IMR-90 (cell line): ENCODE measurements at regions not wholly inside any gene's neighbourhood (a gene's known extent, or its start where the extent isn't known, plus 50 kb on each side); places are given as distances from the start of the nearest gene placed in this dataset.

Experiments
- ATAC-seq: fragments of 200-7000 bp; cut with Tn5 transposase; 2 replicates; pipeline ENCODE4 v1.9.1; 2020; ENCODE audit warnings: low read depth, mild to moderate bottlenecking, moderate library complexity
- BruUV-seq: library from RNA; stranded (reverse); fragments of 400-500 nt; replicated peaks from 2 replicates; lab custom pipeline; 2021; lab: Mats Ljungman, UMichigan
- CTCF ChIA-PET: fragments of 300-600 bp; formaldehyde crosslinking; extraction: SDS; loops from one replicate; lab custom pipeline; 2021; ENCODE audit warnings: antibody characterized with exemption; lab: Yijun Ruan, JAX
- POLR2A ChIA-PET: fragments of 300-600 bp; sonication (Branson Sonifier 250); formaldehyde crosslinking; loops from one replicate; lab custom pipeline; 2022; ENCODE audit warnings: antibody characterized with exemption; ENCODE audit not compliant: unreplicated experiment; lab: Charles Lee
- DNase-seq: peaks from one replicate; pipeline ENCODE4 v3.0.0; 2013
- H2AFZ ChIP-seq: replicated peaks from 2 replicates; pipeline ENCODE3; 2013; ENCODE audit warnings: low read length, mild to moderate bottlenecking; ENCODE audit not compliant: poor library complexity
- H2AK5ac ChIP-seq: 2 replicates; pipeline ENCODE4 v1.6.1; 2013; ENCODE audit warnings: low read depth, low read length, inconsistent platforms
- H2AK9ac ChIP-seq: replicated peaks from 2 replicates; pipeline ENCODE3; 2013; ENCODE audit warnings: mild to moderate bottlenecking, low read depth, low read length, moderate library complexity; ENCODE audit not compliant: poor library complexity
- H2BK120ac ChIP-seq: 2 replicates; pipeline ENCODE4 v1.6.1; 2013; ENCODE audit warnings: low read depth, low read length, inconsistent platforms
- H2BK15ac ChIP-seq: 3 replicates; pipeline ENCODE4 v1.6.1; 2013; ENCODE audit warnings: low read depth, low read length, inconsistent platforms
- H2BK20ac ChIP-seq: 2 replicates; pipeline ENCODE4 v1.6.1; 2013; ENCODE audit warnings: low read depth, mild to moderate bottlenecking, inconsistent platforms, low read length, moderate library complexity
- H2BK5ac ChIP-seq: 2 replicates; pipeline ENCODE4 v1.6.1; 2013; ENCODE audit warnings: mild to moderate bottlenecking, low read depth, low read length, inconsistent platforms; ENCODE audit not compliant: poor library complexity, severe bottlenecking
- H3K14ac ChIP-seq: replicated peaks from 2 replicates; pipeline ENCODE4 v1.6.1; 2013; ENCODE audit warnings: low read depth, low read length, inconsistent platforms
- H3K18ac ChIP-seq: 2 replicates; pipeline ENCODE4 v1.6.1; 2013; ENCODE audit warnings: low read depth, low read length, control low read depth
- H3K23ac ChIP-seq: 2 replicates; pipeline ENCODE4 v1.6.1; 2013; ENCODE audit warnings: low read depth, low read length, inconsistent platforms
- H3K27ac ChIP-seq: 2 replicates; pipeline ENCODE4 v1.5.1; 2013; ENCODE audit warnings: mild to moderate bottlenecking, control low read depth, low read length; ENCODE audit not compliant: insufficient read depth
- H3K27me3 ChIP-seq: 2 replicates; pipeline ENCODE4 v1.6.1; 2013; ENCODE audit warnings: low read length; ENCODE audit not compliant: control insufficient read depth, insufficient read depth
- H3K36me3 ChIP-seq: 2 replicates; pipeline ENCODE4 v1.6.1; 2013; ENCODE audit warnings: low read length, mixed read lengths; ENCODE audit not compliant: control insufficient read depth, insufficient read depth
- H3K4ac ChIP-seq: 2 replicates; pipeline ENCODE4 v1.6.1; 2013; ENCODE audit warnings: low read depth, low read length, inconsistent platforms
- H3K4me1 ChIP-seq: 2 replicates; pipeline ENCODE4 v1.6.1; 2013; ENCODE audit warnings: low read length, mixed read lengths; ENCODE audit not compliant: control insufficient read depth, insufficient read depth
- H3K4me2 ChIP-seq: 2 replicates; pipeline ENCODE4 v1.6.1; 2013; ENCODE audit warnings: low read depth, mild to moderate bottlenecking, control low read depth, low read length, moderate library complexity
- H3K4me3 ChIP-seq: 2 replicates; pipeline ENCODE4 v1.5.1; 2013; ENCODE audit warnings: low read depth, mild to moderate bottlenecking, control low read depth, low read length, moderate library complexity; ENCODE audit not compliant: insufficient read depth
- H3K56ac ChIP-seq: 2 replicates; pipeline ENCODE4 v1.6.1; 2013; ENCODE audit warnings: low read length, inconsistent platforms; ENCODE audit not compliant: insufficient read depth; ENCODE audit errors: extremely low read depth
- H3K79me1 ChIP-seq, 2 experiments: 2 replicates each; pipeline ENCODE4 v1.6.1; 2013; ENCODE audit warnings: low read length in 2 of 2, inconsistent platforms in 1 of 2, low read depth in 1 of 2
- H3K9ac ChIP-seq: 2 replicates; pipeline ENCODE4 v1.6.1; 2013; ENCODE audit warnings: low read depth, low read length, control low read depth
- H3K9me1 ChIP-seq: 2 replicates; pipeline ENCODE4 v1.6.1; 2013; ENCODE audit warnings: low read length, inconsistent platforms; ENCODE audit not compliant: insufficient read depth
- H3K9me3 ChIP-seq: 2 replicates; pipeline ENCODE4 v1.6.1; 2013; ENCODE audit warnings: low read length; ENCODE audit not compliant: control insufficient read depth, insufficient read depth
- H4K20me1 ChIP-seq: 2 replicates; pipeline ENCODE4 v1.6.1; 2013; ENCODE audit warnings: low read length, inconsistent platforms; ENCODE audit not compliant: insufficient read depth
- H4K5ac ChIP-seq: 2 replicates; pipeline ENCODE4 v1.6.1; 2013; ENCODE audit warnings: mild to moderate bottlenecking, low read depth, low read length, control low read depth
- H4K8ac ChIP-seq, 2 experiments: 2 replicates each; pipeline ENCODE4 v1.6.1; 2013; ENCODE audit warnings: low read depth in 2 of 2, low read length in 2 of 2, control low read depth in 1 of 2, inconsistent platforms in 1 of 2
- H4K91ac ChIP-seq: 2 replicates; pipeline ENCODE4 v1.6.1; 2013; ENCODE audit warnings: low read depth, low read length, inconsistent platforms; ENCODE audit not compliant: insufficient read depth
- CEBPB ChIP-seq: IDR thresholded peaks from 2 replicates; pipeline ENCODE4 v1.6.1; 2012; ENCODE audit warnings: low read depth, low read length, improper control_type of control experiment
- CHD1 ChIP-seq: IDR thresholded peaks from 2 replicates; pipeline ENCODE4 v1.6.1; 2012; ENCODE audit warnings: low read depth, low read length, improper control_type of control experiment
- ELK1 ChIP-seq: fragments of 150-350 bp; IDR thresholded peaks from 2 replicates; pipeline ENCODE4 v1.6.1; 2016; ENCODE audit warnings: low read depth, mild to moderate bottlenecking, low read length, moderate library complexity, borderline replicate concordance
- FOS ChIP-seq: fragments of 150-350 bp; IDR thresholded peaks from 2 replicates; pipeline ENCODE4 v1.6.1; 2016; ENCODE audit warnings: low read depth, low read length
- NFE2L2 ChIP-seq: fragments of 150-350 bp; IDR thresholded peaks from 2 replicates; pipeline ENCODE4 v1.6.1; 2016; ENCODE audit warnings: low read depth, mild to moderate bottlenecking, low read length
- RFX5 ChIP-seq: IDR thresholded peaks from 2 replicates; pipeline ENCODE4 v1.8.0; 2012; ENCODE audit warnings: low read depth, mild to moderate bottlenecking, low read length, moderate library complexity
- SMC3 ChIP-seq: fragments of 150-350 bp; IDR thresholded peaks from 2 replicates; pipeline ENCODE4 v1.6.1; 2016; ENCODE audit warnings: low read depth, mild to moderate bottlenecking, antibody characterized with exemption, low read length, moderate library complexity
- USF2 ChIP-seq: fragments of 150-350 bp; IDR thresholded peaks from 2 replicates; pipeline ENCODE4 v1.6.1; 2017; ENCODE audit warnings: mild to moderate bottlenecking, antibody characterized with exemption, low read length, low read depth
- WGBS, 2 experiments: methylation state at CpG; one replicate each; pipeline versions ENCODE4 v1.1.5 to v1.1.7; 2013; ENCODE audit warnings: missing lambda C conversion rate in 2 of 2; ENCODE audit not compliant: insufficient read length in 1 of 2; ENCODE audit errors: extremely low coverage in 2 of 2; 5-methylcytosine and 5-hydroxymethylcytosine counted together
- dilution Hi-C: fragments of 300-500 bp; cut with HindIII; formaldehyde crosslinking; loops from one replicate; pipeline ENCODE4 v1.14.3; 2018; ENCODE audit warnings: low sequenced_read_pairs; ENCODE audit not compliant: unreplicated experiment
- in situ Hi-C: fragments of 300-500 bp; cut with MboI; formaldehyde crosslinking; loops from 3 replicates; pipeline ENCODE4 v1.14.3; 2019; ENCODE audit warnings: low sequenced_read_pairs, inconsistent platforms, mixed read lengths
- intact Hi-C: fragments of 100-400 bp; cut with micrococcal nuclease; formaldehyde crosslinking; loops from 2 replicates; pipeline ENCODE4 v1.10.0; 2022

- ChIA-PET POLR2A (no interaction called here), CTCF (no interaction called here)
- Histone ChIP-seq H3K4ac (no peak overlapping the region), H3K23ac (no peak overlapping the region), H3K4me3 (no peak overlapping the region), H2AK9ac (no peak overlapping the region), H3K27ac (no peak overlapping the region), H2BK120ac (no peak overlapping the region), H2AFZ (no peak overlapping the region), H4K20me1 (no peaks in the 10 kb centered on the region), H3K4me2 (no peak overlapping the region), H3K14ac (no peak overlapping the region), H3K9me1 (no peaks in the 10 kb centered on the region), H3K79me1 (no peaks in the 10 kb centered on the region), H2BK15ac (no peak overlapping the region), H3K18ac (no peak overlapping the region), H4K5ac (no peak overlapping the region), H3K4me1 (no peaks in the 10 kb centered on the region), H3K27me3 (no peaks in the 10 kb centered on the region), H2BK5ac (no peak overlapping the region), H2BK20ac (no peak overlapping the region), H3K9me3 (peaks cover 18% of the 10 kb centered on the region), H2AK5ac (no peak overlapping the region), H4K8ac (no peak overlapping the region), H3K56ac (no peak overlapping the region), H4K91ac (no peak overlapping the region), H3K9ac (no peak overlapping the region), H3K36me3 (no peaks in the 10 kb centered on the region)
- no peak for DNase-seq
- dilution Hi-C loops (no loop called here), intact Hi-C loops (no loop called here), in situ Hi-C loops (no loop called here)
- WGBS, 2 experiments = 62% methylated on average over 6 of the region's 22 CpGs; no CpG with 5 or more reads in 1 of the 2 experiments
- no peak for ATAC-seq
- TF ChIP-seq USF2 (no peak), FOS (no peak), ELK1 (no peak), CHD1 (no peak), NFE2L2 (no peak), CEBPB (no peak), SMC3 (no peak), RFX5 (no peak)
- no TSS peak for BruUV-seq
Measured at GRCh38 chr2:239678666-239679296, 278.0 kb upstream of the HDAC4 start.
